ENCODE measurements at regions not wholly inside any gene's neighbourhood (a gene's known extent, or its start where the extent isn't known, plus 50 kb on each side); places are given as distances from the start of the nearest gene placed in this dataset.

GRCh38 chr5:96067251-96067650, 105.6 kb upstream of the ELL2 start:
- TF ChIP-seq CTCF (IDR thresholded peaks at IDR 0.05) (no peak), ZFX (IDR thresholded peaks at IDR 0.05; ENCODE audit: borderline replicate concordance) (no peak)
